CD14-positive monocyte (primary cell): ENCODE measurements at regions not wholly inside any gene's neighbourhood (a gene's known extent, or its start where the extent isn't known, plus 50 kb on each side); places are given as distances from the start of the nearest gene placed in this dataset.

Source experiments
- DNase-seq, 3 donors: peaks; one replicate each; pipeline ENCODE4 v3.0.0-alpha.2; 2011 to 2022
- H2AFZ ChIP-seq: 2 replicates; pipeline ENCODE4 v1.6.0; 2012; ENCODE audit warnings: mild to moderate bottlenecking, low read depth, low read length, inconsistent platforms; ENCODE audit not compliant: insufficient read depth, poor library complexity, severe bottlenecking
- H3K27ac ChIP-seq, 2 donors: 1 replicate in 1 of 2; 2 replicates in 1 of 2; pipeline ENCODE4 v1.5.1; 2012 to 2013; ENCODE audit warnings: low read length in 2 of 2, control low read depth in 1 of 2, inconsistent platforms in 1 of 2, low read depth in 1 of 2, mild to moderate bottlenecking in 1 of 2
- H3K27me3 ChIP-seq, 2 donors: one replicate each; pipeline versions ENCODE4 v1.6.0 to v1.6.1; 2011 to 2013; ENCODE audit warnings: low read length in 2 of 2; ENCODE audit not compliant: control insufficient read depth in 2 of 2, insufficient read depth in 2 of 2
- H3K36me3 ChIP-seq, 2 donors: replicated peaks in 1 of 2; 1 replicate in 1 of 2; 2 replicates in 1 of 2; pipeline versions ENCODE4 v1.5.1 to v1.6.1; 2012 to 2013; ENCODE audit warnings: low read length in 2 of 2, control low read depth in 1 of 2, inconsistent platforms in 1 of 2, mild to moderate bottlenecking in 1 of 2; ENCODE audit not compliant: insufficient read depth in 2 of 2, control insufficient read depth in 1 of 2
- H3K4me1 ChIP-seq, 2 donors: 1 replicate in 1 of 2; 2 replicates in 1 of 2; pipeline versions ENCODE4 v1.5.1 to v1.6.1; 2012 to 2013; ENCODE audit warnings: low read length in 2 of 2, control low read depth in 1 of 2, inconsistent platforms in 1 of 2, mild to moderate bottlenecking in 1 of 2, moderate library complexity in 1 of 2; ENCODE audit not compliant: insufficient read depth in 2 of 2, control insufficient read depth in 1 of 2
- H3K4me2 ChIP-seq: replicated peaks from 2 replicates; pipeline ENCODE3; 2012; ENCODE audit warnings: low read length, moderate library complexity, mild to moderate bottlenecking; ENCODE audit not compliant: poor library complexity, severe bottlenecking; ENCODE audit errors: extremely low read depth
- H3K4me3 ChIP-seq, 3 experiments: fragments of 200-600 bp in 1 of 3; sonication (generic) in 1 of 3; replicated peaks in 1 of 3; 1 replicate in 2 of 3; 2 replicates in 1 of 3; pipeline ENCODE4 v1.5.1; 2011 to 2013; ENCODE audit warnings: low read length in 3 of 3, mild to moderate bottlenecking in 3 of 3, control low read depth in 2 of 3, low read depth in 2 of 3, inconsistent platforms in 1 of 3, moderate library complexity in 1 of 3
- H3K79me2 ChIP-seq: 2 replicates; pipeline ENCODE4 v1.6.0; 2012; ENCODE audit warnings: mild to moderate bottlenecking, control low read depth, inconsistent platforms, low read length, moderate library complexity; ENCODE audit not compliant: insufficient read depth
- H3K9ac ChIP-seq: 2 replicates; pipeline ENCODE4 v1.6.0; 2017; ENCODE audit warnings: low read length, mild to moderate bottlenecking; ENCODE audit not compliant: insufficient read depth, poor library complexity, severe bottlenecking
- H3K9me3 ChIP-seq, 2 donors: replicated peaks in 1 of 2; 1 replicate in 1 of 2; 2 replicates in 1 of 2; pipeline versions ENCODE4 v1.5.1 to v1.6.1; 2012 to 2013; ENCODE audit warnings: low read length in 2 of 2, control low read depth in 1 of 2; ENCODE audit not compliant: control insufficient read depth in 1 of 2, insufficient read depth in 1 of 2
- H4K20me1 ChIP-seq: 2 replicates; pipeline ENCODE4 v1.6.0; 2012; ENCODE audit warnings: mild to moderate bottlenecking, low read length, control low read depth, moderate library complexity; ENCODE audit not compliant: insufficient read depth
- H3K27ac Mint-ChIP-seq, 7 donors: one replicate each; pipeline ENCODE4 v1.8.0; 2020; ENCODE audit warnings: mild to moderate bottlenecking in 7 of 7, mixed read lengths in 7 of 7, moderate library complexity in 6 of 7, inconsistent platforms in 2 of 7
- H3K27me3 Mint-ChIP-seq, 3 donors: one replicate each; pipeline ENCODE4 v1.8.0; 2021 to 2022; ENCODE audit warnings: low read depth in 3 of 3, mild to moderate bottlenecking in 3 of 3, mixed read lengths in 3 of 3, moderate library complexity in 3 of 3, inconsistent platforms in 1 of 3
- H3K36me3 Mint-ChIP-seq, 2 donors: one replicate each; pipeline ENCODE4 v1.8.0; 2020; ENCODE audit warnings: mixed read lengths in 2 of 2, inconsistent platforms in 1 of 2, mild to moderate bottlenecking in 1 of 2
- H3K4me1 Mint-ChIP-seq: one replicate; pipeline ENCODE4 v1.8.0; 2020; ENCODE audit warnings: mild to moderate bottlenecking, mixed read lengths
- H3K4me3 Mint-ChIP-seq, 2 donors: one replicate each; pipeline ENCODE4 v1.8.0; 2020; ENCODE audit warnings: mild to moderate bottlenecking in 2 of 2, mixed read lengths in 2 of 2, moderate library complexity in 1 of 2
- H3K9me3 Mint-ChIP-seq, 7 donors: one replicate each; pipeline ENCODE4 v1.8.0; 2020 to 2022; ENCODE audit warnings: mixed read lengths in 7 of 7, mild to moderate bottlenecking in 6 of 7, moderate library complexity in 6 of 7, inconsistent platforms in 2 of 7
- CTCF ChIP-seq: fragments of 200-600 bp; IDR thresholded peaks from one replicate; pipeline ENCODE4 v1.8.0; 2022; ENCODE audit warnings: antibody characterized with exemption, mild to moderate bottlenecking
- WGBS: methylation state at CpG from one replicate; pipeline ENCODE4 v1.1.5; 2013; ENCODE audit warnings: missing lambda C conversion rate; ENCODE audit not compliant: insufficient coverage; 5-methylcytosine and 5-hydroxymethylcytosine counted together
- intact Hi-C, 2 donors: fragments of 100-400 bp; cut with micrococcal nuclease; formaldehyde crosslinking; loops; one replicate each; pipeline versions ENCODE4 v1.15.0 to v1.15.1; 2023

GRCh38 chr10:105745596-105746148, 1104.6 kb downstream of the SORCS3 start:
- H3K79me2 ChIP-seq = no peaks in the 10 kb centered on the region
- H3K4me3 ChIP-seq = no peak overlapping the region
- DNase-seq = no peak
- no peak overlapping the region for H3K9ac ChIP-seq
- no peak overlapping the region for H3K4me2 ChIP-seq
- no peak overlapping the region for H3K4me3 Mint-ChIP-seq
- H2AFZ ChIP-seq = no peak overlapping the region
- TF ChIP-seq CTCF = no peak
- H3K27ac ChIP-seq = no peak overlapping the region
- peaks cover 0 to 2% (median 2%) of the 10 kb centered on the region in 7 donors for H3K9me3 Mint-ChIP-seq
- no peaks in the 10 kb centered on the region for H3K27me3 ChIP-seq
- H4K20me1 ChIP-seq = no peaks in the 10 kb centered on the region
- H3K4me1 ChIP-seq = no peaks in the 10 kb centered on the region
- H3K36me3 ChIP-seq = no peaks in the 10 kb centered on the region
- H3K9me3 ChIP-seq = no peaks in the 10 kb centered on the region
- H3K36me3 Mint-ChIP-seq = no peaks in the 10 kb centered on the region
- H3K27me3 Mint-ChIP-seq = peaks cover 0 to 2% (median 0%) of the 10 kb centered on the region in 3 donors
- 100% methylated on average over 2 of the region's 6 CpGs for WGBS
- no peaks in the 10 kb centered on the region for H3K4me1 Mint-ChIP-seq
- intact Hi-C loops = no loop called here
- H3K27ac Mint-ChIP-seq = no peak overlapping the region

GRCh38 chr10:105743343-105744056, 1102.4 kb downstream of the SORCS3 start:
- Histone ChIP-seq H4K20me1 (no peaks in the 10 kb centered on the region), H3K4me1 (no peaks in the 10 kb centered on the region), H3K36me3 (no peaks in the 10 kb centered on the region), H2AFZ (no peak overlapping the region), H3K4me3 (no peak overlapping the region), H3K9ac (no peak overlapping the region), H3K4me2 (no peak overlapping the region), H3K79me2 (no peaks in the 10 kb centered on the region), H3K9me3 (no peaks in the 10 kb centered on the region), H3K27me3 (no peaks in the 10 kb centered on the region), H3K27ac (no peak overlapping the region)
- no peak for DNase-seq
- intact Hi-C loops = no loop called here
- H3K27ac Mint-ChIP-seq = no peak overlapping the region
- 100% methylated on average over 1 of the region's 4 CpGs for WGBS
- H3K4me3 Mint-ChIP-seq = no peak overlapping the region
- no peaks in the 10 kb centered on the region for H3K27me3 Mint-ChIP-seq
- no peak for TF ChIP-seq CTCF
- H3K4me1 Mint-ChIP-seq = no peaks in the 10 kb centered on the region
- H3K9me3 Mint-ChIP-seq = peaks cover 0 to 3% (median 2%) of the 10 kb centered on the region in 7 donors
- no peaks in the 10 kb centered on the region for H3K36me3 Mint-ChIP-seq
